OCI-LY7 (cell line): ENCODE measurements at regions not wholly inside any gene's neighbourhood (a gene's known extent, or its start where the extent isn't known, plus 50 kb on each side); places are given as distances from the start of the nearest gene placed in this dataset.

ENCODE experiments used
- BruUV-seq: library from RNA; stranded (reverse); fragments of 400-500 nt; replicated peaks from 2 replicates; lab custom pipeline; 2021; lab: Mats Ljungman, UMichigan
- CTCF ChIA-PET: fragments of 300-600 bp; sonication (Branson Sonifier 250); formaldehyde crosslinking; loops from one replicate; lab custom pipeline; 2022; ENCODE audit warnings: antibody characterized with exemption; ENCODE audit not compliant: unreplicated experiment; lab: Charles Lee
- POLR2A ChIA-PET: fragments of 300-600 bp; sonication (Branson Sonifier 250); formaldehyde crosslinking; loops from one replicate; lab custom pipeline; 2022; ENCODE audit warnings: antibody characterized with exemption; lab: Charles Lee
- DNase-seq: peaks from one replicate; pipeline ENCODE4 v3.0.0-alpha.2; 2015; ENCODE audit warnings: low spot score
- H2AFZ ChIP-seq: fragments of 200-600 bp; sonication (generic), shearing (Covaris generic); 2 replicates; pipeline ENCODE4 v1.6.1; 2014; ENCODE audit warnings: mild to moderate bottlenecking, antibody characterized with exemption, low read length, moderate library complexity
- H3K27ac ChIP-seq: fragments of 200-600 bp; sonication (generic); 2 replicates; pipeline ENCODE4 v1.5.1; 2014; ENCODE audit warnings: mixed run types, low read depth, mild to moderate bottlenecking, moderate library complexity, low read length, inconsistent platforms; ENCODE audit not compliant: poor library complexity, severe bottlenecking
- H3K36me3 ChIP-seq: fragments of 200-600 bp; sonication (generic); 2 replicates; pipeline ENCODE4 v1.6.1; 2014; ENCODE audit warnings: mild to moderate bottlenecking, antibody characterized with exemption, low read length, moderate library complexity, mixed read lengths; ENCODE audit not compliant: insufficient read depth
- H3K4me1 ChIP-seq: fragments of 200-600 bp; sonication (generic); 2 replicates; pipeline ENCODE4 v1.5.1; 2014; ENCODE audit warnings: mild to moderate bottlenecking, low read length; ENCODE audit not compliant: insufficient read depth, poor library complexity, severe bottlenecking
- H3K4me2 ChIP-seq: fragments of 200-600 bp; sonication (generic); 2 replicates; pipeline ENCODE4 v1.6.1; 2014; ENCODE audit warnings: mild to moderate bottlenecking, low read length
- H3K4me3 ChIP-seq: fragments of 200-600 bp; sonication (generic); 2 replicates; pipeline ENCODE4 v1.5.1; 2014; ENCODE audit warnings: mild to moderate bottlenecking, low read depth, low read length; ENCODE audit not compliant: poor library complexity, severe bottlenecking
- H3K79me2 ChIP-seq: fragments of 200-600 bp; sonication (generic); 2 replicates; pipeline ENCODE4 v1.6.1; 2016; ENCODE audit warnings: low read depth, mild to moderate bottlenecking, low read length, moderate library complexity, mixed read lengths; ENCODE audit not compliant: insufficient read depth
- H3K9me2 ChIP-seq: fragments of 200-600 bp; sonication (generic); 2 replicates; pipeline ENCODE4 v1.6.1; 2016; ENCODE audit warnings: mild to moderate bottlenecking, low read length, mixed read lengths; ENCODE audit not compliant: insufficient read depth
- H3K9me3 ChIP-seq: fragments of 200-600 bp; sonication (generic); 2 replicates; pipeline ENCODE4 v1.6.1; 2014; ENCODE audit warnings: mild to moderate bottlenecking, mixed run types, low read length, mixed read lengths
- H4K20me1 ChIP-seq: fragments of 200-600 bp; sonication (generic); 2 replicates; pipeline ENCODE4 v1.6.1; 2014; ENCODE audit warnings: mild to moderate bottlenecking, antibody characterized with exemption, low read length, moderate library complexity, mixed read lengths; ENCODE audit not compliant: insufficient read depth
- CTCF ChIP-seq: fragments of 200-600 bp; sonication (generic); conservative IDR thresholded peaks from 2 replicates; pipeline ENCODE4 v1.5.1; 2014; ENCODE audit warnings: mild to moderate bottlenecking, antibody characterized with exemption, low read length, moderate library complexity, mixed read lengths
- EZH2phosphoT487 ChIP-seq: fragments of 200-600 bp; sonication (generic); IDR thresholded peaks from 2 replicates; pipeline ENCODE4 v1.6.1; 2018; ENCODE audit warnings: low read depth, borderline replicate concordance, mild to moderate bottlenecking, mixed run types, antibody characterized with exemption, low read length, moderate library complexity, mixed read lengths
- intact Hi-C: fragments of 100-400 bp; cut with micrococcal nuclease; formaldehyde crosslinking; loops from one replicate; pipeline ENCODE4 v1.10.0; 2022; ENCODE audit not compliant: unreplicated experiment

DNA sequence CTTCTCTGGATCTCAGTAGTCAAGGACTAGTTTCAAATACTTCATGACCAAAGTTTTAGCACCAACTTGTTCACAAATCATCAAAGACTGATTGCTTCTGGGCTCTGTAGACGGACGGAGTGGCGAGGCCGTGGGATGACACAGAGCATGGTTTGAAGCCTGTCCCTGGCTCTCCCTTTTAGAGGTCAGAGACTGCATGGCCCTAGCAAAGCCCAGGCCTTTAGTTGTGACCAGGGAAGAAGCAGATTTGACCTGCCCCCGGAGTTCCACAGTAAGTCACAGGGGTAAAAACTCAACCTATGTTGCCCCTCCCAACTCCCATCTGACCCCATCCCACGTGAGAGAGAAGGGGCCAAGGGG is 90.4 kb downstream of the SYNE3 start:
- H3K4me2 ChIP-seq: no peak overlapping the region

DNA sequence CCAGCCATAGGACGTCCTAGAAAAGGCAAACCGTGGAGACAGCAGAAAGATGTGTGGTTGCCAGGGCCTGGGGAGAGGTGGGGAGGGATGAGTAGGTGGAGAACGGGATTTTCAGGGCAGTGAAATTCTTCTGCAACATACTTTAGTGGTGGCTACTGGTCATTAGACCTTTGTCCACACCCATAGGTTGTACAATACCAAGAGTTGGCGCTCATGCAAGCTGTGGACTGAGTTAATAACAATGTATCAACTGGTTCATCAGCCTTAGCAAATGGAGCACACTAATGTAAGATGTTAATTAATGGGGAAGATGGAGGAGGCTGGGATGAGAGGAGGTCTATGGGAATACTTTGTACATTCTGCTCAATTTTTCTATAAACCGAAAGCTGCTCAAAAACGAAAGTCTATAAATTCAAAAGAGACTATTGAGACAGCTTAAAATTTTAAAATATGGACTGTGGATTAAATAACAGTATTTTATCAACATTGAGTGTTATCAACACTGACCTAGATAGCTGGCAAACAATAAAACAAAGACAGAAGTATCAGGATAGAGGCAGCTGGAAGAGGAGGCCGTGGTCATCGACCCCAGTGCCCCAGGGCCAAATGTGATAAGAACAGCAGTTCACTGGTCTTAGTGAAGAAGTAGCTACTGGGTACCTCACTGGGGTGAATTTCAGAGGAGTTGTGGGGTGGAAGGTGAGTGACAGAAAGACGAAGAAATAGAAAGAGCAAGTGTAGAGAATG is 90.9 kb downstream of the SYNE3 start:
- POLR2A ChIA-PET: no interaction called here
- TF ChIP-seq CTCF (no peak), EZH2phosphoT487 (no peak)
- intact Hi-C loops: loop anchor here (5.0 kb wide), 1 partner anchor 567 kb away; no protein-coding TSS in a partner anchor
- H3K9me3 ChIP-seq: no peaks in the 10 kb centered on the region
- no peak overlapping the region for H3K4me2 ChIP-seq
- no peak overlapping the region for H3K4me3 ChIP-seq
- H3K36me3 ChIP-seq: no peaks in the 10 kb centered on the region
- no peaks in the 10 kb centered on the region for H3K79me2 ChIP-seq
- H3K9me2 ChIP-seq: no peaks in the 10 kb centered on the region
- BruUV-seq: no TSS peak
- peaks cover 3% of the 10 kb centered on the region for H3K4me1 ChIP-seq
- DNase-seq: no peak
- H4K20me1 ChIP-seq: no peaks in the 10 kb centered on the region
- H3K27ac ChIP-seq: no peak overlapping the region
- no peak overlapping the region for H2AFZ ChIP-seq
- CTCF ChIA-PET: no interaction called here

More for the DNA sequence above, 90.4 kb downstream of the SYNE3 start:
- H3K4me3 ChIP-seq: no peak overlapping the region
- H3K9me2 ChIP-seq: no peaks in the 10 kb centered on the region
- ChIA-PET CTCF (no interaction called here), POLR2A (interaction anchor here (0.7 kb wide), 1 partner anchor 239 kb away, joined by 3 read pairs; no protein-coding TSS in a partner anchor)
- TF ChIP-seq CTCF: no peak
- TF ChIP-seq EZH2phosphoT487: no peak
- H3K9me3 ChIP-seq: no peaks in the 10 kb centered on the region
- H3K4me1 ChIP-seq: peaks cover 3% of the 10 kb centered on the region
- BruUV-seq: no TSS peak
- no peak overlapping the region for H3K27ac ChIP-seq
- intact Hi-C loops: loop anchor here (5.0 kb wide), 1 partner anchor 566 kb away; no protein-coding TSS in a partner anchor
- no peaks in the 10 kb centered on the region for H3K79me2 ChIP-seq
- no peaks in the 10 kb centered on the region for H4K20me1 ChIP-seq
- no peak overlapping the region for H2AFZ ChIP-seq
- no peak for DNase-seq
- H3K36me3 ChIP-seq: no peaks in the 10 kb centered on the region

DNA sequence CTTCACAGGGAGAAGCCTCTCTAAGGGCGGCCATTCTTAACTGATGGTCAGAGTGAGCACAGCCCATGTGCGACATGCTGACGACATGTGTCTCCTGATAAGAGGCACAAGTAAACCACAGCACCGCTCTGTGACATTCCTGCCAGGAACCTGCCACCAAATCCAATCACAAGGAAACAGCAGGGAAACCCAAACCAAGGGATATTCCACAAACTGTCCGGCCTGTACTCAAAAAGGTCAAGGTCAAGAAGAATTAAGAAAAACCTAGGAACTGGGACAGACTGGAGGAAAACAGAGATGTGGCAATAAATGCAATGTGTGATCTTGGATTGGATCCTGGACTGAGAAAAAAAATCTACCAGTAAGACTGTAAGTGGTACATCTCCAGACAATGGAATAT is 91.9 kb downstream of the SYNE3 start:
- no peak overlapping the region for H3K4me2 ChIP-seq
- H3K79me2 ChIP-seq: no peaks in the 10 kb centered on the region
- CTCF ChIA-PET: no interaction called here
- TF ChIP-seq EZH2phosphoT487 (no peak), CTCF (no peak)
- DNase-seq: no peak
- no peaks in the 10 kb centered on the region for H4K20me1 ChIP-seq
- no TSS peak for BruUV-seq
- H3K4me1 ChIP-seq: peaks cover 3% of the 10 kb centered on the region
- intact Hi-C loops: no loop called here
- no peaks in the 10 kb centered on the region for H3K9me2 ChIP-seq
- H3K36me3 ChIP-seq: no peaks in the 10 kb centered on the region
- no peak overlapping the region for H3K27ac ChIP-seq
- H2AFZ ChIP-seq: no peak overlapping the region
- H3K4me3 ChIP-seq: no peak overlapping the region
- no peaks in the 10 kb centered on the region for H3K9me3 ChIP-seq
- POLR2A ChIA-PET: interaction anchor here (0.6 kb wide), 2 partner anchors 323 to 471 kb away, joined by 3 read pairs; no protein-coding TSS in a partner anchor
